ENCODE measurements at regions not wholly inside any gene's neighbourhood (a gene's known extent, or its start where the extent isn't known, plus 50 kb on each side); places are given as distances from the start of the nearest gene placed in this dataset.
"Not testable (repeated sequence)": the region's sequence is repeated elsewhere in the genome, so short reads cannot be mapped to it uniquely, and the experiment has no call there.

DNA sequence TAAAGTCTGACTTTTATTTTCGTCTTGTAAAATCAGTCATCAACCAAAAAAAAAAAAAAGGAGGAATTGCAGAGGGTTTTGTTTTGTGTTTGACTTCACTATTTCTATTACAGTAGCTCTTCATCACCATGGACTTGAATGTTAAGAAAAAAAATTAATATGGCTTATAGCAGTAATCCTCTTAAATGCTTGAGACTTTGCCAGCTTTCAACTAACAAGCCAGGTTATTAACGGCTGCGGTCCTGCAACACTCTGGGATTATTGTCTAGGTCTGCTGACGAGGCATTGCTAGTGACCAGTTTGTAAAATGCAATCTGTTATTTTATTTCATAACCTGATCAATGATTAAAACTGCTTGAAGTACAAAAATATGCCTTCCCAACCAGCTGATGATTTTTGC is 647.2 kb upstream of the KLHL1 start:
- Mint-ChIP-seq H3K27me3 (ENCODE audit: unreplicated experiment) (no peaks in the 10 kb centered on the region), H3K36me3 (ENCODE audit: insufficient read depth, unreplicated experiment) (no peaks in the 10 kb centered on the region), H3K4me3 (ENCODE audit: low read depth, unreplicated experiment) (no peak overlapping the region), H3K9me3 (ENCODE audit: low read depth, unreplicated experiment) (no peaks in the 10 kb centered on the region), H3K4me1 (ENCODE audit: low read depth, unreplicated experiment) (no peaks in the 10 kb centered on the region), H3K27ac (ENCODE audit: unreplicated experiment) (no peak overlapping the region)
- CTCF ChIA-PET: no interaction called here
- intact Hi-C loops (cut with micrococcal nuclease; ENCODE audit: unreplicated experiment): no loop called here
- TF ChIP-seq CTCF (IDR thresholded peaks at IDR 0.05; ENCODE audit: unreplicated experiment): no peak
- no peak for DNase-seq
- no TSS peak for BruUV-seq (replicated peaks)

DNA sequence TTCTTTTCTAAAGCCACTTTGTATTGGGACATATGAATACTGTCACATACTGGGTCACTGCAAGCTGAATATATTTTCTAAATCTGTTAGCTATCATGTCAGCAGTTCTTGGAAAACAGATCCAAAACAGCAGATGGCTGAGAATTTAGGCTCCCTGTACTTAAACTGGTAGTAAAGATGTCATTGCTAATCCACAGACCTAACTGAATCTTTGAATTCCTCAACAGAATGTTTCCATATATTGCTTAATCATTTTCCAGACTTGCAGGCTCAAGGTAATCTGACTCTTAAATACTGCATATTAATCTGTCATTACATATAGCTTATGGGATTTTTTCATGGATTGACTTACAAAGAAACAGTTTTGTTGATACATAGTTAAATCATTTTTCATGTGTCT is 639.0 kb upstream of the KLHL1 start:
- TF ChIP-seq CTCF (IDR thresholded peaks at IDR 0.05; ENCODE audit: unreplicated experiment): no peak
- H3K9me3 Mint-ChIP-seq (ENCODE audit: low read depth, unreplicated experiment): no peaks in the 10 kb centered on the region
- intact Hi-C loops (cut with micrococcal nuclease; ENCODE audit: unreplicated experiment): no loop called here
- CTCF ChIA-PET: no interaction called here
- DNase-seq: no peak
- no peak overlapping the region for H3K27ac Mint-ChIP-seq (ENCODE audit: unreplicated experiment)
- no peak overlapping the region for H3K4me3 Mint-ChIP-seq (ENCODE audit: low read depth, unreplicated experiment)
- H3K27me3 Mint-ChIP-seq (ENCODE audit: unreplicated experiment): no peaks in the 10 kb centered on the region
- no TSS peak for BruUV-seq (replicated peaks)
- H3K4me1 Mint-ChIP-seq (ENCODE audit: low read depth, unreplicated experiment): no peaks in the 10 kb centered on the region
- H3K36me3 Mint-ChIP-seq (ENCODE audit: insufficient read depth, unreplicated experiment): no peaks in the 10 kb centered on the region

DNA sequence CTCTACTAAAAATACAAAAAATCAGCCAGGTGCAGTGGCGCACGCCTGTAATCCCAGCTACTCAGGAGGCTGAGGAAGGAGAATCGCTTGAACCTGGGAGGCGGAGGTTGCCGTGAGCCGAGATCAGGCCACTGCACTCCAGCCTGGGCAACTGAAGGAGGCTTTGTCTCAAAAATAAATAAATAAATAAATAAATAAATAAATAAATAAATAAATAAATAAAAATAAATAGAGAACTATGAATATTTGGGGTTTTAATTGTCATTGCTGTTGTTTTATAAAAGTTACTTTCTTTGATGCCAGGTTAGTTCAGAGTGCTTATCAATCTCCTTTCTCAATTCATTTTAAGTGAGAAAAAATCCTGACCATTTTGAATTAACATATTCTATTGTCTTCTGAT is 638.2 kb upstream of the KLHL1 start:
- CTCF ChIA-PET; H3K27me3 Mint-ChIP-seq (ENCODE audit: unreplicated experiment); BruUV-seq (replicated peaks); H3K4me1 Mint-ChIP-seq (ENCODE audit: low read depth, unreplicated experiment); H3K36me3 Mint-ChIP-seq (ENCODE audit: insufficient read depth, unreplicated experiment); DNase-seq; H3K27ac Mint-ChIP-seq (ENCODE audit: unreplicated experiment); H3K9me3 Mint-ChIP-seq (ENCODE audit: low read depth, unreplicated experiment); intact Hi-C loops (cut with micrococcal nuclease; ENCODE audit: unreplicated experiment); H3K4me3 Mint-ChIP-seq (ENCODE audit: low read depth, unreplicated experiment): not testable (repeated sequence)

DNA sequence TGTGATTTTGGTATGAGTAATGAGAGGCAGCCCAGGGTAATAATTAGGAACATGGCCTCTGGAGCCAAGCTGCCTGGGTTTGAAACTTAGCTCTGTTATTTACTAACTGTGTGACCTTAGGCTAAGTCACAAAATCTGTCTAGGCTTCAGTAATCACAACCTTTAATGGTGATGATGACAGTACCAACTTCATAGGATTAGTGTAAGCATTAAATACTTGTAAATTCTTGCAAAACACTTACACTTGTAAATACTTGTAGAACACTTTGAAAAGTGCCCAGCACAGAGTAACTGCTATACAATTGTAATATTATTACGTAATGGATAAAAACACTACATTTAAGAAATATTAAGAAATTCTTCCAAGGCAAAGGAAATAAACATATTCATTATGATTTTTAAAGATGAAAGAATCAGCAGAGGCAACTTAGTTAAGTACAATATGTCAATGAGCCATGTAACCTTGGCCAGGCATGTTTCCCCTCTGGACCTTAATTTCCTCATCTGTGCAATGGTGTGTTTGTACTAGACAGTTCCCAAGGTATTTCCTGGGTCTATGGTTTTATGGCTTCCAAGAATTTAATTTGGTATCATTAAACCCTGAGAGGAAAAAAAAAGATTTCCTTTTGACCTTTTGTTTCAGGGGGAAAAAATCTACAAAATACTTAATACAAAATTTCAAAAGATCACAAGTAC is 628.5 kb upstream of the KLHL1 start:
- no peak overlapping the region for H3K4me3 Mint-ChIP-seq (ENCODE audit: low read depth, unreplicated experiment)
- no peaks in the 10 kb centered on the region for H3K27me3 Mint-ChIP-seq (ENCODE audit: unreplicated experiment)
- no peak overlapping the region for H3K27ac Mint-ChIP-seq (ENCODE audit: unreplicated experiment)
- no TSS peak for BruUV-seq (replicated peaks)
- H3K36me3 Mint-ChIP-seq (ENCODE audit: insufficient read depth, unreplicated experiment): no peaks in the 10 kb centered on the region
- intact Hi-C loops (cut with micrococcal nuclease; ENCODE audit: unreplicated experiment): no loop called here
- CTCF ChIA-PET: no interaction called here
- no peak for TF ChIP-seq CTCF (IDR thresholded peaks at IDR 0.05; ENCODE audit: unreplicated experiment)
- H3K4me1 Mint-ChIP-seq (ENCODE audit: low read depth, unreplicated experiment): no peaks in the 10 kb centered on the region
- no peak for DNase-seq
- H3K9me3 Mint-ChIP-seq (ENCODE audit: low read depth, unreplicated experiment): no peaks in the 10 kb centered on the region

- Mint-ChIP-seq H3K9me3 (ENCODE audit: low read depth, unreplicated experiment) (no peaks in the 10 kb centered on the region), H3K36me3 (ENCODE audit: insufficient read depth, unreplicated experiment) (no peaks in the 10 kb centered on the region), H3K27me3 (ENCODE audit: unreplicated experiment) (no peaks in the 10 kb centered on the region), H3K27ac (ENCODE audit: unreplicated experiment) (no peak overlapping the region), H3K4me1 (ENCODE audit: low read depth, unreplicated experiment) (no peaks in the 10 kb centered on the region), H3K4me3 (ENCODE audit: low read depth, unreplicated experiment) (no peak overlapping the region)
- DNase-seq: no peak
- no peak for TF ChIP-seq CTCF (IDR thresholded peaks at IDR 0.05; ENCODE audit: unreplicated experiment)
- intact Hi-C loops (cut with micrococcal nuclease; ENCODE audit: unreplicated experiment): no loop called here
- CTCF ChIA-PET: no interaction called here
- BruUV-seq (replicated peaks): no TSS peak
Measured at GRCh38 chr13:70732611-70733010, 624.4 kb upstream of the KLHL1 start.

Measured in Calu3 (cell line).